A673 (cell line): ENCODE measurements at regions not wholly inside any gene's neighbourhood (a gene's known extent, or its start where the extent isn't known, plus 50 kb on each side); places are given as distances from the start of the nearest gene placed in this dataset.

Experiments used
- EZH2 ChIP-seq: fragments of 200-600 bp; sonication (generic); IDR thresholded peaks from 2 replicates; pipeline ENCODE4 v1.6.1; 2017; ENCODE audit warnings: borderline replicate concordance, low read depth, mild to moderate bottlenecking, mixed read lengths, antibody characterized with exemption, low read length; ENCODE audit not compliant: poor library complexity, severe bottlenecking
- TF ChIP-seq, protein P1 (sequence below): fragments of 300-800, 200-600 bp; sonication (generic); conservative IDR thresholded peaks from 2 replicates; pipeline ENCODE4 v1.5.1; 2017; ENCODE audit warnings: low read depth, mild to moderate bottlenecking, antibody characterized with exemption, low read length, moderate library complexity, mixed read lengths

DNA sequence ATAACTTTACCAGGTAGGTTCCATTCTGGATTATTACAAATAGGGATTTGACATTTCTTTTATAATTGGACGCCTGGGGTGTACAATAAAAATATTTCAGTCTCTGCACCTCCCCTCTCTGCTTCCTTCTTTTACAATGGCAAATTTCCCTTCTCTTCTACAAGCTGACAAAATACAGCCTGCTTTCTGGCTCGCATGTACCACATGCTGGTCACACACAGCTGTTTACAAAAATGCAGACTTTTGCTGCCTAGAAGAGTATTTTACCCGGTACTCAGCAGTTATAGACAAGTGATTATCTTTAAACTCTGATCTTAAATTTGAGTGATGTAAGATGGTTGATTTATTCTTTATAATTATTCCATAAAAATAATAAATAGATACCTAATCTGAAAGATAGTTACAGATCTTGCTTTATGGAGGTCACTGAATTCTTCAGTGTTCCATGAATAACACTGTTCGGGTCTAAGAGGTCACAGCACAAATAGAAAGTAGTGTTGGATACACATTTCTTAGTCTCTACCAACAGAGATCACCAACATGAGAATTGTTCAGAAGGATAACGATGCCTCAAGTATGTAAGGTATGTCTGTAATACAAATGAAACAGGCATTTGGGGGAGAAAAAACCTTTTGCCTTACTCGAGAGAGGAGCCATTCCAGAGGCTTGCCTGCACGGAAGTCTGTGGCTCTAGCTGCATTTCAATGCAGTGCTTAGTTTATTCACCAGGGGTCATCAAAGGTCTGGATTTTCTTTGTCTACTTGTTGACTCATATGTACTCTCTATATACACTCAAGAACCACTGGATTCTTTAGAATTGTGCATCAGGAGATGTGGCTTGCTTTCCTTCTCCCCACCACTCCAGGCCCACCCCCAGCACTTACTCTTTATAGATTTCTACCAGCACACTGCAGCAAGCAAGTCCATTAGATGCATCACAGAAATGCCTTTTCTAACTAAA lies 206.6 kb upstream of the RFX3 start:
- TF ChIP-seq, protein P1, sequence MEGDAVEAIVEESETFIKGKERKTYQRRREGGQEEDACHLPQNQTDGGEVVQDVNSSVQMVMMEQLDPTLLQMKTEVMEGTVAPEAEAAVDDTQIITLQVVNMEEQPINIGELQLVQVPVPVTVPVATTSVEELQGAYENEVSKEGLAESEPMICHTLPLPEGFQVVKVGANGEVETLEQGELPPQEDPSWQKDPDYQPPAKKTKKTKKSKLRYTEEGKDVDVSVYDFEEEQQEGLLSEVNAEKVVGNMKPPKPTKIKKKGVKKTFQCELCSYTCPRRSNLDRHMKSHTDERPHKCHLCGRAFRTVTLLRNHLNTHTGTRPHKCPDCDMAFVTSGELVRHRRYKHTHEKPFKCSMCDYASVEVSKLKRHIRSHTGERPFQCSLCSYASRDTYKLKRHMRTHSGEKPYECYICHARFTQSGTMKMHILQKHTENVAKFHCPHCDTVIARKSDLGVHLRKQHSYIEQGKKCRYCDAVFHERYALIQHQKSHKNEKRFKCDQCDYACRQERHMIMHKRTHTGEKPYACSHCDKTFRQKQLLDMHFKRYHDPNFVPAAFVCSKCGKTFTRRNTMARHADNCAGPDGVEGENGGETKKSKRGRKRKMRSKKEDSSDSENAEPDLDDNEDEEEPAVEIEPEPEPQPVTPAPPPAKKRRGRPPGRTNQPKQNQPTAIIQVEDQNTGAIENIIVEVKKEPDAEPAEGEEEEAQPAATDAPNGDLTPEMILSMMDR, result peak; percentile 75
- TF ChIP-seq EZH2, result no peak
